Right lobe of liver (tissue), 6 donors: ENCODE measurements at regions not wholly inside any gene's neighbourhood (a gene's known extent, or its start where the extent isn't known, plus 50 kb on each side); places are given as distances from the start of the nearest gene placed in this dataset.

Experiments used
- ATAC-seq, 4 donors: fragments of 200-7000 bp; cut with Tn5 transposase; one replicate each; pipeline ENCODE4 v1.9.1; 2020; ENCODE audit warnings: mild to moderate bottlenecking in 4 of 4, moderate library complexity in 4 of 4
- DNase-seq, 3 donors: peaks; one replicate each; pipeline ENCODE4 v3.0.0-alpha.2; 2020
- H3K27ac ChIP-seq, 3 donors: fragments of 200-600 bp; one replicate each; pipeline ENCODE4 v1.8.0; 2022
- H3K27me3 ChIP-seq, 2 donors: fragments of 200-600 bp; one replicate each; pipeline ENCODE4 v1.8.0; 2022
- H3K36me3 ChIP-seq, 4 donors: fragments of 200-600 bp; sonication (generic) in 1 of 4; one replicate each; pipeline versions ENCODE4 v1.5.1 to v1.8.0; 2017 to 2022; ENCODE audit warnings: control low read depth in 1 of 4
- H3K4me1 ChIP-seq, 4 donors: fragments of 200-600 bp; sonication (generic) in 1 of 4; one replicate each; pipeline versions ENCODE4 v1.5.1 to v1.8.0; 2017 to 2022; ENCODE audit warnings: control low read depth in 1 of 4
- H3K4me3 ChIP-seq, 3 donors: fragments of 200-600 bp; one replicate each; pipeline ENCODE4 v1.8.0; 2022
- H3K9me3 ChIP-seq, 4 donors: fragments of 200-600 bp; sonication (generic) in 1 of 4; one replicate each; pipeline versions ENCODE4 v1.5.1 to v1.8.0; 2017 to 2022; ENCODE audit warnings: control low read depth in 1 of 4
- POLR2A ChIP-seq: fragments of 450-650 bp; IDR thresholded peaks from one replicate; pipeline ENCODE4 v1.6.1; 2017; ENCODE audit warnings: antibody characterized with exemption, mild to moderate bottlenecking
- WGBS: methylation state at CpG from one replicate; pipeline ENCODE4 v1.1.6; 2018; ENCODE audit warnings: low coverage, low lambda C conversion rate; ENCODE audit not compliant: insufficient coverage; ENCODE audit errors: missing lambda C conversion rate; 5-methylcytosine and 5-hydroxymethylcytosine counted together
- intact Hi-C, 2 donors: fragments of 100-400 bp; cut with DNase I; formaldehyde crosslinking; loops; one replicate each; pipeline versions ENCODE4 v1.11.2 to v1.14.1; 2022
- small RNA-seq, 2 experiments: library from RNA; depleted of rRNA; stranded (forward); fragments of <200 nt; gene quantifications; one replicate each; pipeline ENCODE3, GENCODE V24; 2016
- TF ChIP-seq, protein P1 (sequence below), 4 donors: fragments of 200-600 bp in 3 of 4; fragments of 450-650 bp in 1 of 4; IDR thresholded peaks; one replicate each; pipeline versions ENCODE4 v1.5.1 to v1.8.0; 2016 to 2022; ENCODE audit warnings: antibody characterized with exemption in 4 of 4, mild to moderate bottlenecking in 2 of 4
- donor health status: DM: no; HTN: yes; CAD: no.
- donor health status: DM: no; HTN: no; CAD: no.
- donor health status: DM: no; HTN: no; CAD: no.
- donor health status: DM: no; HTN: yes; CAD: no.
- donor health status: DM: no; HTN: yes; CAD: no.

DNA sequence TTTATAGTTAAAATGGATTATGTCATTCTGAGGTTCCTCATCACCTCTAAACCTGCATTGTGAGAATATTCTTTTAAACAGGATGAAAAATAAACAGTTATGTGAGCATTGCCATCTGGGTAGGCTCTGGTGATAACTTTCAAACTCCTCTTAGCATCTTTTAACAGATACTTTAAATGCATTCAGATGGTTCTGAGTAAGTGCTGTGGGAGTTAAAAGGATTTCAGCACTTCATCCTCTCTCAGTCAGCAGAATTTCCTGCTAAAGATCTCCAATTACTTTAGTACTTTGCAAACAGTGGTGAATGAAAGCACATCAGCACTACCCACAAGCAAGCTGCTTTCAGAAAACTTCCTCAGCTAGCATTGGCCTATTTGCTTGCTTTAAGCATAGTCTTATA, 59.3 kb upstream of the TMTC1 start:
- TF ChIP-seq, protein P1, sequence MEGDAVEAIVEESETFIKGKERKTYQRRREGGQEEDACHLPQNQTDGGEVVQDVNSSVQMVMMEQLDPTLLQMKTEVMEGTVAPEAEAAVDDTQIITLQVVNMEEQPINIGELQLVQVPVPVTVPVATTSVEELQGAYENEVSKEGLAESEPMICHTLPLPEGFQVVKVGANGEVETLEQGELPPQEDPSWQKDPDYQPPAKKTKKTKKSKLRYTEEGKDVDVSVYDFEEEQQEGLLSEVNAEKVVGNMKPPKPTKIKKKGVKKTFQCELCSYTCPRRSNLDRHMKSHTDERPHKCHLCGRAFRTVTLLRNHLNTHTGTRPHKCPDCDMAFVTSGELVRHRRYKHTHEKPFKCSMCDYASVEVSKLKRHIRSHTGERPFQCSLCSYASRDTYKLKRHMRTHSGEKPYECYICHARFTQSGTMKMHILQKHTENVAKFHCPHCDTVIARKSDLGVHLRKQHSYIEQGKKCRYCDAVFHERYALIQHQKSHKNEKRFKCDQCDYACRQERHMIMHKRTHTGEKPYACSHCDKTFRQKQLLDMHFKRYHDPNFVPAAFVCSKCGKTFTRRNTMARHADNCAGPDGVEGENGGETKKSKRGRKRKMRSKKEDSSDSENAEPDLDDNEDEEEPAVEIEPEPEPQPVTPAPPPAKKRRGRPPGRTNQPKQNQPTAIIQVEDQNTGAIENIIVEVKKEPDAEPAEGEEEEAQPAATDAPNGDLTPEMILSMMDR (IDR thresholded peaks at IDR 0.05): no peak
- TF ChIP-seq POLR2A: no peak
- Histone ChIP-seq H3K4me3 (no peak overlapping the region), H3K27ac (no peak overlapping the region), H3K9me3 (no peaks in the 10 kb centered on the region), H3K36me3 (no peaks in the 10 kb centered on the region), H3K27me3 (no peaks in the 10 kb centered on the region), H3K4me1 (no peaks in the 10 kb centered on the region)
- DNase-seq (no peak), ATAC-seq (no peak)
- intact Hi-C loops: no loop called here

DNA sequence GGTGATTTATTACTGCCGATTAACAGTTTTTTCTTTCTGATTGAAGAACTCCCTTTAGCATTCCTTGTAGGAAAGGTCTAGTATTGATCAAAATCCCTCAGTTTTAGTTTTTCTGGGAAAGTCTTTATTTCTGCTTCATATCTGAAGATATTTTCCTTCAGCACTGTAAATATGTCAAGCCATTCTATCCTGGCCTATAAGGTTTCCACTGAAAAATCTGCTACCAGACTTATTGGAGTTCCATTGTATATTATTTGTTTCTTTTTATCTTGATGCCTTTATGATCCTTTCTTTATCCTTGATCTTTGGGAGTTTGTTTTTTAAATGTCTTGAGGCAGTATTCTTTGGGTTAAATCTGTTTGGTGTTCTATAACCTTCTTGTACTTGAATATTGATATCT, 55.0 kb upstream of the TMTC1 start:
- H3K4me3 ChIP-seq: no peak overlapping the region
- no peak overlapping the region for H3K27ac ChIP-seq
- WGBS: 62% methylated on average over 1 of the region's 1 CpG
- intact Hi-C loops: no loop called here
- no peaks in the 10 kb centered on the region for H3K9me3 ChIP-seq
- DNase-seq: no peak
- no peak for TF ChIP-seq POLR2A
- TF ChIP-seq, protein P1 (IDR thresholded peaks at IDR 0.05): no peak
- no peaks in the 10 kb centered on the region for H3K4me1 ChIP-seq
- H3K36me3 ChIP-seq: no peaks in the 10 kb centered on the region
- ATAC-seq: no peak
- no peaks in the 10 kb centered on the region for H3K27me3 ChIP-seq

Small RNAs in the stretch of these regions (small RNA-seq; reads per million reads assigned to genes)
- gene AC023511.2: 0 reads per million in 2 experiments
- gene RNA5SP356: 0.10 to 0.26 reads per million in 2 experiments
